Suppressor macrophage treated with lipopolysaccharide for 4 hours (primary cell): ENCODE measurements at regions not wholly inside any gene's neighbourhood (a gene's known extent, or its start where the extent isn't known, plus 50 kb on each side); places are given as distances from the start of the nearest gene placed in this dataset.

Experiments used
- DNase-seq: peaks from one replicate; pipeline ENCODE4 v3.0.0-alpha.2; 2020

GRCh38 chr6:25041485-25042035, 105.8 kb upstream of the RIPOR2 start:
- DNase-seq: no peak

DNA sequence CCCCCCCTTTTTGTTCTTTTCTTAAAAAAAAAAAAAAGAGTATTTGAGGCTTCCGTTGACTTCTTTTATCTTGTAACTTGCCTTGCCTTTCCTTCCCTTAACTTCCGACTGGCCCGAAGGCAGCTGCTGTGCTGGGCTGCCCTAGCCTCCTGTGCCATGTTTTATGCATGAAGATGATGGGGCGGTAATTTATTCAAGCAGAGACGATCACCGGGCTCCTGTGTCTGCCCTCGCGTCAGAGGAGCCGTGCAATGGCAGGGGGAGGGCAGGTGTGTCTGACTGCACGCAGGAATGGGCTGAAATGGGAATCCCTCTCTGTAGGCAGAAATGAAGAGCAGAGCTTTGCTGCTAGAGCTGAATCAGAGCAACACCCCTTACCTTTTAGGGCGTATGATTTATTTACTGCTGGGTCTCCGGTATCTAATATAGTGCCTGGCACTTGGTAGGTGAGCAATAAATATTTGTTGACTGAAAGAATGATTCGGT, 106.3 kb upstream of the RIPOR2 start:
- DNase-seq: no peak

DNA sequence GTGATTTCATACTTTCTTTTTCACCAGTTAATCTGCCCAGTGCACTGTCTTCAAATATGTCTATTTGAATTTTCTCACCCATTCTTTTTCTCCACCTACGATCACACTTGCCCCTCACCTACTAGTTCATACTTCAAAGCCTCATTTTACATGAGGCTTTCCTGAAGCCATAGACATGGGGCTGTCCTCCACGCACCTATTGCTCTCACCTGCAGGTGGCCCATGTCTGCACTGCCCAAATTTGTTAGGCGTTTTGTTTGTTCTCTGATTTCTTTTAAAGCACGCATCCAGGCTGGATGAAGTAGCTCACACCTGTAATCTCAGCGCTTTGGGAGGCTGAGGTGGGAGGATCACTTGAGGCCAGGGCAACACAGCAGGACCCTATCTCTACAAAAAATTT, 106.8 kb upstream of the RIPOR2 start:
- DNase-seq: no peak

GRCh38 chr6:25042984-25043725, 107.4 kb upstream of the RIPOR2 start:
- peak; percentile 53 for DNase-seq

DNA sequence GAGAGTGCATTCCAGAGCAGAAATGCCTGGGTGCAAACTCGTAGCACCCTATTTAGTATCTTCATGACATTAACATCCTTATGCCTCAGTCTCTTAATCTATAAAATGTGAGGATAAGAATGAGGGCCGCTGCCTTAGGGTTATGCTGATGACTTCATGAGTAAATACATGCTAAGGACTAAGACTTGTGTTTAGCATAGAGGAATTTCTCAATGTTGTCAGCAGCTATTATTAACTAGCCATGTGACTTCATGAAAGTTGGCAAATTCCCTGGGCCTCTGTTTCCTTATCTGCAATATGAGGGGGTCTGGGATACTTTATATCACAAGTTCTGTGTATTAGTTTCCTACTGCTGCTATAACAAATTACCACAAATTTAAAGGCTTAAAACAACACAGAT, 108.1 kb upstream of the RIPOR2 start:
- peak; percentile 36 for DNase-seq

DNA sequence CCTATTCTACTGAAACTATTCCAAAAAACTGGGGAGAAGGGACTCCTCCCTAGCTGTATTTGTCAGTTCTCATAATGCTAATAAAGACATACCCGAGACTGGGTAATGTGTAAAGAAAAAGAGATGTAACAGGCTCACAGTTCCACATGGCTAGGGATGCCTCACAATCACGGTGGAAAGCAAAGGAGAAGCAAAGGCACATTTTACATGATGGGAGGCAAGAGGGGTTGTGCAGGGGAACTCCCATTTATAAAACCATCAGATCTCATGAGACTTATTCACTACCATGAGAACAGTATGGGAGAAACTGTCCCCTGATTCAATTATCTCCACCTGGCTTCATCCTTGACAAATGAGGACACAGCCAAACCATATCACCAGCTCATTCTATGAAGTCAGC, 111.2 kb upstream of the RIPOR2 start:
- peak; percentile 68 for DNase-seq

GRCh38 chr6:25050356-25050755, 114.6 kb upstream of the RIPOR2 start:
- peak; percentile 83 for DNase-seq

GRCh38 chr6:25051083-25051482, 115.3 kb upstream of the RIPOR2 start:
- no peak for DNase-seq

DNA sequence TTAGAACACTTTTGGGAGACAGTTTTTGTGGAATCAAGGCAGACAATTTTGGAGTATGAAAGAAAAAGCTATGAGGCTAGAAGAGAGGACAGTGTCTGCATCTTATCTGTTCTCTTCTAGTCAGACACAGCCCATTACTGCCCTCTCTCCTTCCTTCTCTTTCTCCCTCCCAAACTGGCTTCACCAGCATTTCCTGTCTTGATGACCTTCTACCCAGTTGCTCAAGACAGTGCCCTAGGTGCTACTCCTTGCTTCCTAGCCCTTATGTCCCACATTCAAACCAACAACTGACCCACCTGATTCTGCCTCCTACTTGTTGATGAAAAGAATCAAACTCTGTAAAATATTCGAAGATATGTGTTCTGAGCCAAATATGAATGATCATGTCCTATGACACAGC, 116.4 kb upstream of the RIPOR2 start:
- no peak for DNase-seq

- DNase-seq: peak; percentile 70
Observed at GRCh38 chr6:25053875-25054371, 118.2 kb upstream of the RIPOR2 start.

DNA sequence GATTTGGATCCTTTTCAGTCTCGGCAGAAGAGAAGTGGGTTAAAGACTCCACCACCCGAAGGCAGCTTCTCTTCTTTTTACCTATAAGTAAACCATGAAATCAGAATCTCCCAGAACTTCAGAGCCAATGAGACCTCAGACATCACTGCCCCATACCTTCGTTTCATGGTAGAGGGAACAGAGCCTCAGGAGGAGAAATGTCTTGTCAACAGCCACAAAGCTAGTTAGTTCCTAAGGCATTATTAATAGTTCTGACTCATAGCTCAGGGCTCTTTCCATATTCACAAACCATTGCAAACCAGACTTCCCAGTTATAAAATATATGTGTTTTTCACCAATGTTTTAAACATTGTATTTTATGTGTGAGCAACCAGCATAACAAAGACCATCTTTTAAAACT, 118.7 kb upstream of the RIPOR2 start:
- DNase-seq: peak; percentile 45

GRCh38 chr6:25056130-25056529, 120.4 kb upstream of the RIPOR2 start:
- DNase-seq: peak; percentile 45

GRCh38 chr6:25057111-25057905, 121.5 kb upstream of the RIPOR2 start:
- DNase-seq: peak; percentile 66

- peak; percentile 48 for DNase-seq
Observed at GRCh38 chr6:25058441-25058840, 122.7 kb upstream of the RIPOR2 start.

- DNase-seq: peak; percentile 48
Observed at GRCh38 chr6:25058941-25059340, 123.2 kb upstream of the RIPOR2 start.

DNA sequence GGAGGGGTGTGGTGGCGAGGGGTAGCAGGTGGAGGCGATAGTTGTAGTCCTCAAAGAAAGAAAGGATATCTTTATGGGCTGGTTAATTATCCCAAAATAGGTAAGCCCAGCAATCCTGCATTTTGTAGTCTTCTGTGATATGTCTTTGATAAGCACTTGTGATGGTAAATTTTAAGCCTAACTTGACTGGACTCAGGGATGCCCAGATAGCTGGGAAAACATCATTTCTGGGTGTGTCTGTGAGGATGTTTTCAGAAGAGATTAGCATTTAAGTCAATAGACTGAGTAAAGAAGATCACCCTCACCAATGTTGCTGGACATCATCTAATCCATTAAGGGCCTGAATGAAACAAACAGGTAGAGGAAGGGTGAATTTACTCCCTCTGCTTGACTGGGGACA, 124.8 kb upstream of the RIPOR2 start:
- no peak for DNase-seq

DNA sequence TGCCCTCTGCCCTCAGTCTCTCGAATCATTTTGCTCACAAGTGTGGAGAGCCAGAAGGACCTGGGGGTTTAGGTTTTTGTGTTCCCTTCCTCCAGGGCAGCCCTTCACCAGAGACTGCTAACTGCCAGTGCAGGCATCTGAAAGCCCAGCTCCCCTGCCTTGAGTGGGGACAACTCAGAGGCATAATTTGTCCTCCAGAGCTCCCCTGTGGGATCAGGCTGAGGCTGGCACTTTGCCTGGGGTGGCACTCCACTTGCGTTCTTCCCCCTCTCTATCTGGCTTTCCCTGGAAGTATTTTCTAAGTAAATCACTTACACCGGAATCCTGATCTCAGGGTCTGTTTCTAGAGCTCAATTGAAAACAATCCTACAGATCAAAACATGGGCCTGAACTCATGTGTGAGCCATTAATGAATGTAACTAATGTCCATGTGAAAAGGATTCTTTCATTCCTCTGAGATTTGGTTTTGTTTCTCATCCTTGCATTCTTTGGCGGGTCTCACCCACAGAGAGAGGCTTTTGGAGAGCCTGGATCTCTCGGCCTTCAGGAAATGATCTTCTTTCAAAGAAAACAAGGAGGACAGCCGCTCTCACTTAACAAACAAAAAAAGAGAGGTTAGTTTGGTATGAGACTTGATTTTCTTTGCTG, 125.7 kb upstream of the RIPOR2 start:
- no peak for DNase-seq

- DNase-seq: no peak
Observed at GRCh38 chr6:25062070-25062811, 126.5 kb upstream of the RIPOR2 start.

GRCh38 chr6:25064006-25064405, 128.2 kb upstream of the RIPOR2 start:
- DNase-seq: no peak

DNA sequence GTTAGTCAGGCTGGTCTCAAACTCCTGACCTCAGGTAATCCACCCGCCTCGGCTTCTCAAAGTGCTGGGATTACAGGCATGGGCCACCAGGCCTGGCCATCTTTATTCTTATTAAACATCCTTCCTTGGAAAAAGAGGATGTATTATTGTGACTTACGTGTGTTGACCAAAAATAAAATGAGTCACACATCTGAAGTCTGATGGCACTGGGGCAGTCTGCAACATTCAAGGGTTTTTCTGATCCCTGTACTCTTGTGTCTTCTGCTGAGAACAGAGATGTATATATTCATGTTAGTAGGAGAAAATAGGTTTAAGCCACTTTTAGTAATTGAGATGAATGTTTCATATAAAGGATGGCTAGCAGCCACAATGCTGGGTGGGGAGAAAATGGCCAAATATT, 129.9 kb upstream of the RIPOR2 start:
- DNase-seq: peak; percentile 61

- no peak for DNase-seq
Observed at GRCh38 chr6:25066593-25066992, 130.8 kb upstream of the RIPOR2 start.

GRCh38 chr6:25068866-25069265, 133.1 kb upstream of the RIPOR2 start:
- no peak for DNase-seq
